RPMI7951 (cell line): ENCODE measurements at regions not wholly inside any gene's neighbourhood (a gene's known extent, or its start where the extent isn't known, plus 50 kb on each side); places are given as distances from the start of the nearest gene placed in this dataset.
"Not testable (repeated sequence)": the region's sequence is repeated elsewhere in the genome, so short reads cannot be mapped to it uniquely, and the experiment has no call there.

Source experiments
- DNase-seq: peaks from one replicate; pipeline ENCODE4 v3.0.0-alpha.2; 2012; ENCODE audit warnings: low read depth

GRCh38 chr7:56697058-56697457, 435.2 kb downstream of the ZNF479 start:
- DNase-seq = not testable (repeated sequence)

GRCh38 chr7:56686276-56686859, 445.9 kb downstream of the ZNF479 start:
- no peak for DNase-seq

- DNase-seq = no peak
Observed at GRCh38 chr7:56639173-56639746, 493.0 kb downstream of the ZNF479 start.

- no peak for DNase-seq
Observed at GRCh38 chr7:56609852-56610355, 493.7 kb upstream of the NUPR2 start.

- DNase-seq = no peak
Observed at GRCh38 chr7:56605146-56605545, 488.9 kb upstream of the NUPR2 start.

GRCh38 chr7:56578612-56579011, 462.4 kb upstream of the NUPR2 start:
- DNase-seq = no peak

GRCh38 chr7:56570968-56571367, 454.8 kb upstream of the NUPR2 start:
- no peak for DNase-seq

GRCh38 chr7:56538541-56539429, 422.6 kb upstream of the NUPR2 start:
- no peak for DNase-seq

- no peak for DNase-seq
Observed at GRCh38 chr7:56537952-56538351, 421.7 kb upstream of the NUPR2 start.

- no peak for DNase-seq
Observed at GRCh38 chr7:56537477-56537876, 421.3 kb upstream of the NUPR2 start.

- DNase-seq = no peak
Observed at GRCh38 chr7:56495165-56495564, 378.9 kb upstream of the NUPR2 start.

- no peak for DNase-seq
Observed at GRCh38 chr7:56493704-56494450, 377.7 kb upstream of the NUPR2 start.

GRCh38 chr7:56493196-56493595, 377.0 kb upstream of the NUPR2 start:
- DNase-seq = no peak

GRCh38 chr7:56491636-56492425, 375.6 kb upstream of the NUPR2 start:
- DNase-seq = no peak

- DNase-seq = no peak
Observed at GRCh38 chr7:56483861-56484550, 367.8 kb upstream of the NUPR2 start.

GRCh38 chr7:56483153-56483552, 366.9 kb upstream of the NUPR2 start:
- no peak for DNase-seq

GRCh38 chr7:56479748-56480147, 363.5 kb upstream of the NUPR2 start:
- no peak for DNase-seq

GRCh38 chr7:56479136-56479535, 362.9 kb upstream of the NUPR2 start:
- DNase-seq = no peak

GRCh38 chr7:56474271-56474670, 358.1 kb upstream of the NUPR2 start:
- DNase-seq = no peak

- no peak for DNase-seq
Observed at GRCh38 chr7:56471811-56472210, 355.6 kb upstream of the NUPR2 start.
